Liver (tissue), 8 donors: ENCODE measurements at regions not wholly inside any gene's neighbourhood (a gene's known extent, or its start where the extent isn't known, plus 50 kb on each side); places are given as distances from the start of the nearest gene placed in this dataset.

Experiments used
- DNase-seq: peaks from one replicate; pipeline ENCODE4 v3.0.0-alpha.2; 2017; ENCODE audit warnings: low spot score
- H3K27ac ChIP-seq, 2 donors: one replicate each; pipeline ENCODE4 v1.7.0; 2013; ENCODE audit warnings: inconsistent platforms in 2 of 2, low read length in 2 of 2, control low read depth in 1 of 2, low read depth in 1 of 2, mild to moderate bottlenecking in 1 of 2
- H3K27me3 ChIP-seq, 4 donors: one replicate each; pipeline versions ENCODE4 v1.6.1 to v1.7.0; 2013; ENCODE audit warnings: low read length in 3 of 4, inconsistent platforms in 1 of 4, mild to moderate bottlenecking in 1 of 4, moderate library complexity in 1 of 4; ENCODE audit not compliant: control insufficient read depth in 4 of 4, insufficient read depth in 4 of 4
- H3K36me3 ChIP-seq, 4 donors: one replicate each; pipeline versions ENCODE4 v1.6.1 to v1.7.0; 2013; ENCODE audit warnings: low read length in 3 of 4, mild to moderate bottlenecking in 3 of 4, low read depth in 1 of 4, moderate library complexity in 1 of 4; ENCODE audit not compliant: control insufficient read depth in 4 of 4, insufficient read depth in 3 of 4
- H3K4me1 ChIP-seq, 4 donors: one replicate each; pipeline versions ENCODE4 v1.6.1 to v1.7.0; 2013; ENCODE audit warnings: low read length in 3 of 4, mild to moderate bottlenecking in 3 of 4, moderate library complexity in 1 of 4; ENCODE audit not compliant: control insufficient read depth in 4 of 4, insufficient read depth in 4 of 4
- H3K4me3 ChIP-seq, 3 donors: one replicate each; pipeline versions ENCODE4 v1.6.1 to v1.7.0; 2013; ENCODE audit warnings: low read length in 3 of 3, control low read depth in 1 of 3, low read depth in 1 of 3, mild to moderate bottlenecking in 1 of 3
- H3K9ac ChIP-seq, 2 donors: one replicate each; pipeline ENCODE4 v1.7.0; 2013; ENCODE audit warnings: low read length in 2 of 2, mild to moderate bottlenecking in 2 of 2, moderate library complexity in 2 of 2, control low read depth in 1 of 2, low read depth in 1 of 2
- H3K9me3 ChIP-seq, 4 donors: one replicate each; pipeline versions ENCODE4 v1.6.1 to v1.7.0; 2013; ENCODE audit warnings: low read length in 3 of 4; ENCODE audit not compliant: control insufficient read depth in 4 of 4
- EGR1 ChIP-seq, 2 donors: IDR thresholded peaks; 2 replicates each; pipeline ENCODE4 v1.6.1; 2016 to 2018; ENCODE audit warnings: antibody characterized with exemption in 2 of 2, low read depth in 2 of 2
- FOXA1 ChIP-seq: IDR thresholded peaks from 2 replicates; pipeline ENCODE4 v1.6.1; 2016; ENCODE audit warnings: antibody characterized with exemption
- FOXA2 ChIP-seq: IDR thresholded peaks from 2 replicates; pipeline ENCODE4 v1.6.1; 2016; ENCODE audit warnings: antibody characterized with exemption
- GABPA ChIP-seq, 2 donors: IDR thresholded peaks in 1 of 2; conservative IDR thresholded peaks in 1 of 2; 2 replicates each; pipeline ENCODE4 v1.6.1; 2016; ENCODE audit warnings: antibody characterized with exemption in 2 of 2, mild to moderate bottlenecking in 1 of 2, moderate library complexity in 1 of 2
- HNF4G ChIP-seq: IDR thresholded peaks from 2 replicates; pipeline ENCODE4 v1.6.1; 2016; ENCODE audit warnings: antibody characterized with exemption
- RXRA ChIP-seq, 2 donors: IDR thresholded peaks; 2 replicates each; pipeline ENCODE4 v1.6.1; 2017 to 2018; ENCODE audit warnings: antibody characterized with exemption in 2 of 2, mild to moderate bottlenecking in 1 of 2
- SP1 ChIP-seq: IDR thresholded peaks from 2 replicates; pipeline ENCODE4 v1.6.1; 2018; ENCODE audit warnings: antibody characterized with exemption, mild to moderate bottlenecking
- TAF1 ChIP-seq: conservative IDR thresholded peaks from 2 replicates; pipeline ENCODE4 v1.6.1; 2016; ENCODE audit warnings: antibody characterized with exemption, mild to moderate bottlenecking
- YY1 ChIP-seq: IDR thresholded peaks from 2 replicates; pipeline ENCODE4 v1.6.1; 2016; ENCODE audit warnings: antibody characterized with exemption, mild to moderate bottlenecking
- WGBS: extraction: QIAGEN DNeasy Blood & Tissue Kit; methylation state at CpG from one replicate; pipeline ENCODE4 v1.1.7; 2013; 5-methylcytosine and 5-hydroxymethylcytosine counted together
- TF ChIP-seq, protein P1 (sequence below): fragments of 150-350 bp; IDR thresholded peaks from 2 replicates; pipeline ENCODE4 v1.5.1; 2017; ENCODE audit warnings: improper control_type of control experiment, low read depth, low read length; ENCODE audit not compliant: missing input control
- TF ChIP-seq, protein P2 (sequence below): IDR thresholded peaks from 2 replicates; pipeline ENCODE4 v1.6.1; 2016; ENCODE audit warnings: antibody characterized with exemption
- TF ChIP-seq, protein P3 (sequence below): IDR thresholded peaks from 2 replicates; pipeline ENCODE4 v1.6.1; 2016; ENCODE audit warnings: antibody characterized with exemption
- TF ChIP-seq, protein P4 (sequence below): IDR thresholded peaks from 2 replicates; pipeline ENCODE4 v1.6.1; 2016; ENCODE audit warnings: antibody characterized with exemption, mild to moderate bottlenecking
- donor health status: healthy.
- donor health status: healthy.
- donor health status: healthy.
- donor health status: healthy.
- donor health status: healthy.

- TF ChIP-seq YY1 (no peak), FOXA2 (no peak), HNF4G (no peak), TAF1 (no peak), EGR1 (IDR thresholded peaks at IDR 0.05; ENCODE audit: low read depth in 2 of 2) (no peak), GABPA (IDR thresholded peaks at IDR 0.05 in 1 of 2, conservative IDR thresholded peaks at IDR 0.05 in 1 of 2) (no peak), FOXA1 (no peak)
- TF ChIP-seq, protein P1, sequence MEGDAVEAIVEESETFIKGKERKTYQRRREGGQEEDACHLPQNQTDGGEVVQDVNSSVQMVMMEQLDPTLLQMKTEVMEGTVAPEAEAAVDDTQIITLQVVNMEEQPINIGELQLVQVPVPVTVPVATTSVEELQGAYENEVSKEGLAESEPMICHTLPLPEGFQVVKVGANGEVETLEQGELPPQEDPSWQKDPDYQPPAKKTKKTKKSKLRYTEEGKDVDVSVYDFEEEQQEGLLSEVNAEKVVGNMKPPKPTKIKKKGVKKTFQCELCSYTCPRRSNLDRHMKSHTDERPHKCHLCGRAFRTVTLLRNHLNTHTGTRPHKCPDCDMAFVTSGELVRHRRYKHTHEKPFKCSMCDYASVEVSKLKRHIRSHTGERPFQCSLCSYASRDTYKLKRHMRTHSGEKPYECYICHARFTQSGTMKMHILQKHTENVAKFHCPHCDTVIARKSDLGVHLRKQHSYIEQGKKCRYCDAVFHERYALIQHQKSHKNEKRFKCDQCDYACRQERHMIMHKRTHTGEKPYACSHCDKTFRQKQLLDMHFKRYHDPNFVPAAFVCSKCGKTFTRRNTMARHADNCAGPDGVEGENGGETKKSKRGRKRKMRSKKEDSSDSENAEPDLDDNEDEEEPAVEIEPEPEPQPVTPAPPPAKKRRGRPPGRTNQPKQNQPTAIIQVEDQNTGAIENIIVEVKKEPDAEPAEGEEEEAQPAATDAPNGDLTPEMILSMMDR, result no peak
- TF ChIP-seq, protein P2, sequence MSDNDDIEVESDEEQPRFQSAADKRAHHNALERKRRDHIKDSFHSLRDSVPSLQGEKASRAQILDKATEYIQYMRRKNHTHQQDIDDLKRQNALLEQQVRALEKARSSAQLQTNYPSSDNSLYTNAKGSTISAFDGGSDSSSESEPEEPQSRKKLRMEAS, result no peak
- TF ChIP-seq, protein P3, sequence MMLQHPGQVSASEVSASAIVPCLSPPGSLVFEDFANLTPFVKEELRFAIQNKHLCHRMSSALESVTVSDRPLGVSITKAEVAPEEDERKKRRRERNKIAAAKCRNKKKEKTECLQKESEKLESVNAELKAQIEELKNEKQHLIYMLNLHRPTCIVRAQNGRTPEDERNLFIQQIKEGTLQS, result no peak
- H3K27me3 ChIP-seq, result no peaks in the 10 kb centered on the region
- no peaks in the 10 kb centered on the region for H3K4me1 ChIP-seq
- no peak for DNase-seq
- no peak overlapping the region for H3K27ac ChIP-seq
- H3K36me3 ChIP-seq, result no peaks in the 10 kb centered on the region
- no peak overlapping the region for H3K9ac ChIP-seq
- H3K4me3 ChIP-seq, result no peak overlapping the region
- 91% methylated on average over 1 of the region's 1 CpG for WGBS
- peaks cover 0 to 13% (median 5%) of the 10 kb centered on the region in 4 donors for H3K9me3 ChIP-seq
These were observed 327.7 kb downstream of the RMST start for GRCh38 chr12:97790281-97790680.

GRCh38 chr12:97797473-97797872 lies 334.9 kb downstream of the RMST start:
- no peak overlapping the region for H3K4me3 ChIP-seq
- no peaks in the 10 kb centered on the region for H3K27me3 ChIP-seq
- TF ChIP-seq RXRA (IDR thresholded peaks at IDR 0.05) (no peak), SP1 (no peak), EGR1 (IDR thresholded peaks at IDR 0.05; ENCODE audit: low read depth in 2 of 2) (no peak), YY1 (no peak)
- TF ChIP-seq, protein P4, sequence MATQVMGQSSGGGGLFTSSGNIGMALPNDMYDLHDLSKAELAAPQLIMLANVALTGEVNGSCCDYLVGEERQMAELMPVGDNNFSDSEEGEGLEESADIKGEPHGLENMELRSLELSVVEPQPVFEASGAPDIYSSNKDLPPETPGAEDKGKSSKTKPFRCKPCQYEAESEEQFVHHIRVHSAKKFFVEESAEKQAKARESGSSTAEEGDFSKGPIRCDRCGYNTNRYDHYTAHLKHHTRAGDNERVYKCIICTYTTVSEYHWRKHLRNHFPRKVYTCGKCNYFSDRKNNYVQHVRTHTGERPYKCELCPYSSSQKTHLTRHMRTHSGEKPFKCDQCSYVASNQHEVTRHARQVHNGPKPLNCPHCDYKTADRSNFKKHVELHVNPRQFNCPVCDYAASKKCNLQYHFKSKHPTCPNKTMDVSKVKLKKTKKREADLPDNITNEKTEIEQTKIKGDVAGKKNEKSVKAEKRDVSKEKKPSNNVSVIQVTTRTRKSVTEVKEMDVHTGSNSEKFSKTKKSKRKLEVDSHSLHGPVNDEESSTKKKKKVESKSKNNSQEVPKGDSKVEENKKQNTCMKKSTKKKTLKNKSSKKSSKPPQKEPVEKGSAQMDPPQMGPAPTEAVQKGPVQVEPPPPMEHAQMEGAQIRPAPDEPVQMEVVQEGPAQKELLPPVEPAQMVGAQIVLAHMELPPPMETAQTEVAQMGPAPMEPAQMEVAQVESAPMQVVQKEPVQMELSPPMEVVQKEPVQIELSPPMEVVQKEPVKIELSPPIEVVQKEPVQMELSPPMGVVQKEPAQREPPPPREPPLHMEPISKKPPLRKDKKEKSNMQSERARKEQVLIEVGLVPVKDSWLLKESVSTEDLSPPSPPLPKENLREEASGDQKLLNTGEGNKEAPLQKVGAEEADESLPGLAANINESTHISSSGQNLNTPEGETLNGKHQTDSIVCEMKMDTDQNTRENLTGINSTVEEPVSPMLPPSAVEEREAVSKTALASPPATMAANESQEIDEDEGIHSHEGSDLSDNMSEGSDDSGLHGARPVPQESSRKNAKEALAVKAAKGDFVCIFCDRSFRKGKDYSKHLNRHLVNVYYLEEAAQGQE, result no peak
- TF ChIP-seq, protein P1, result no peak
- TF ChIP-seq, protein P2, result no peak
- no peak overlapping the region for H3K27ac ChIP-seq
- DNase-seq, result no peak
- WGBS, result 81% methylated on average over 3 of the region's 3 CpGs
- no peaks in the 10 kb centered on the region for H3K4me1 ChIP-seq
- no peaks in the 10 kb centered on the region for H3K36me3 ChIP-seq
- peaks cover 0 to 9% (median under 1%) of the 10 kb centered on the region in 4 donors for H3K9me3 ChIP-seq
- no peak overlapping the region for H3K9ac ChIP-seq
